SK-MEL-5 (cell line): ENCODE measurements at regions not wholly inside any gene's neighbourhood (a gene's known extent, or its start where the extent isn't known, plus 50 kb on each side); places are given as distances from the start of the nearest gene placed in this dataset.
"Not testable (repeated sequence)": the region's sequence is repeated elsewhere in the genome, so short reads cannot be mapped to it uniquely, and the experiment has no call there.

ENCODE experiments used
- DNase-seq: peaks from one replicate; pipeline ENCODE4 v3.0.0-alpha.2; 2016; ENCODE audit warnings: low read depth, low spot score
- in situ Hi-C: cut with HindIII; loops from 2 replicates; pipeline ENCODE4 v1.10.0; 2016; ENCODE audit warnings: low sequenced_read_pairs, high pct_unique_total_duplicates, low pct_unique_long_range_greater_than_20kb

- no peak for DNase-seq
- in situ Hi-C loops: no loop called here
Observed at GRCh38 chrX:13198056-13198761, 121.6 kb downstream of the ATXN3L start.

- no peak for DNase-seq
- in situ Hi-C loops: no loop called here
Observed at GRCh38 chrX:13196782-13197181, 123.1 kb downstream of the ATXN3L start.

- in situ Hi-C loops: no loop called here
- no peak for DNase-seq
Observed at GRCh38 chrX:13195340-13195739, 124.5 kb downstream of the ATXN3L start.

GRCh38 chrX:13194291-13195103 is 125.4 kb downstream of the ATXN3L start:
- no peak for DNase-seq
- in situ Hi-C loops: no loop called here

GRCh38 chrX:13190051-13190450 is 129.8 kb downstream of the ATXN3L start:
- no peak for DNase-seq
- in situ Hi-C loops: no loop called here

GRCh38 chrX:13189380-13189779 is 130.5 kb downstream of the ATXN3L start:
- in situ Hi-C loops: no loop called here
- DNase-seq: no peak

GRCh38 chrX:13188731-13189309 is 131.0 kb downstream of the ATXN3L start:
- no peak for DNase-seq
- in situ Hi-C loops: no loop called here

- DNase-seq, in situ Hi-C loops: not testable (repeated sequence)
Observed at GRCh38 chrX:13186643-13187042, 133.2 kb downstream of the ATXN3L start.

- DNase-seq: no peak
Observed at GRCh38 chrX:13180807-13181206, 136.4 kb upstream of the FAM9C start.

GRCh38 chrX:13179586-13179985 is 135.2 kb upstream of the FAM9C start:
- no peak for DNase-seq
- in situ Hi-C loops: no loop called here

More at GRCh38 chrX:13180807-13181206, 136.4 kb upstream of the FAM9C start:
- in situ Hi-C loops: no loop called here

GRCh38 chrX:13179100-13179499 is 134.7 kb upstream of the FAM9C start:
- no peak for DNase-seq
- in situ Hi-C loops: no loop called here

- no peak for DNase-seq
- in situ Hi-C loops: no loop called here
Observed at GRCh38 chrX:13177921-13178566, 133.6 kb upstream of the FAM9C start.

GRCh38 chrX:13175056-13175455 is 130.6 kb upstream of the FAM9C start:
- no peak for DNase-seq

GRCh38 chrX:13170966-13171558 is 126.6 kb upstream of the FAM9C start:
- DNase-seq: no peak
- in situ Hi-C loops: no loop called here

More at GRCh38 chrX:13175056-13175455, 130.6 kb upstream of the FAM9C start:
- in situ Hi-C loops: no loop called here

- in situ Hi-C loops: no loop called here
- DNase-seq: no peak
Observed at GRCh38 chrX:13169684-13170083, 125.3 kb upstream of the FAM9C start.

- no peak for DNase-seq
- in situ Hi-C loops: no loop called here
Observed at GRCh38 chrX:13168269-13168668, 123.8 kb upstream of the FAM9C start.

- DNase-seq: no peak
- in situ Hi-C loops: no loop called here
Observed at GRCh38 chrX:13167481-13168231, 123.2 kb upstream of the FAM9C start.
